Breast epithelium (tissue), 3 donors: ENCODE measurements at regions not wholly inside any gene's neighbourhood (a gene's known extent, or its start where the extent isn't known, plus 50 kb on each side); places are given as distances from the start of the nearest gene placed in this dataset.

Experiments used
- POLR2A ChIP-seq: fragments of 450-650 bp; IDR thresholded peaks from one replicate; pipeline ENCODE4 v1.6.1; 2016; ENCODE audit warnings: antibody characterized with exemption, mild to moderate bottlenecking, moderate library complexity
- POLR2AphosphoS5 ChIP-seq, 3 donors: sonication (generic); formaldehyde crosslinking; IDR thresholded peaks; one replicate each; pipeline ENCODE4 v1.6.1; 2017; ENCODE audit warnings: antibody characterized with exemption in 3 of 3
- TF ChIP-seq, protein P1 (sequence below), 3 donors: fragments of 450-650 bp; IDR thresholded peaks; one replicate each; pipeline ENCODE4 v1.5.1; 2016 to 2017; ENCODE audit warnings: antibody characterized with exemption in 3 of 3, mild to moderate bottlenecking in 3 of 3, moderate library complexity in 3 of 3

DNA sequence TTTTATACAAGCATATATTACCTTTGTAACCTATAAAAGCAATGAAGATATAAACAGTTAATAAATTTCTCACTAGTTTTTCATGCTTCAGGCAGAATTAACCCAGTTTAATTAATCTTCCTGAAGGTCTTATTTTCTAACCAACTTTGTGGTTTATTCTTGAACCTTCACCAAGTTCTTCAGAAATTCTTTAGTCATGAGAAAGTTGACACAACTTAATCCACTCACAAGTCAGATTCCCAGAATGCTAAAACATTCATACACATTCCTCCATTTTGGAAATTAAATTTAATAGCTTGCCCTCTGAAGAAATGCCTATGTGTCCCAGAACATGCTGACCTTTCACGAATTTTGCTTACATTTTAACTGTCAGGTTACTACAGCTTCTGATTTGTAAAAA lies 105.4 kb upstream of the PAM start:
- TF ChIP-seq, protein P1, sequence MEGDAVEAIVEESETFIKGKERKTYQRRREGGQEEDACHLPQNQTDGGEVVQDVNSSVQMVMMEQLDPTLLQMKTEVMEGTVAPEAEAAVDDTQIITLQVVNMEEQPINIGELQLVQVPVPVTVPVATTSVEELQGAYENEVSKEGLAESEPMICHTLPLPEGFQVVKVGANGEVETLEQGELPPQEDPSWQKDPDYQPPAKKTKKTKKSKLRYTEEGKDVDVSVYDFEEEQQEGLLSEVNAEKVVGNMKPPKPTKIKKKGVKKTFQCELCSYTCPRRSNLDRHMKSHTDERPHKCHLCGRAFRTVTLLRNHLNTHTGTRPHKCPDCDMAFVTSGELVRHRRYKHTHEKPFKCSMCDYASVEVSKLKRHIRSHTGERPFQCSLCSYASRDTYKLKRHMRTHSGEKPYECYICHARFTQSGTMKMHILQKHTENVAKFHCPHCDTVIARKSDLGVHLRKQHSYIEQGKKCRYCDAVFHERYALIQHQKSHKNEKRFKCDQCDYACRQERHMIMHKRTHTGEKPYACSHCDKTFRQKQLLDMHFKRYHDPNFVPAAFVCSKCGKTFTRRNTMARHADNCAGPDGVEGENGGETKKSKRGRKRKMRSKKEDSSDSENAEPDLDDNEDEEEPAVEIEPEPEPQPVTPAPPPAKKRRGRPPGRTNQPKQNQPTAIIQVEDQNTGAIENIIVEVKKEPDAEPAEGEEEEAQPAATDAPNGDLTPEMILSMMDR (IDR thresholded peaks at IDR 0.05): no peak
- TF ChIP-seq POLR2A: no peak
- no peak for TF ChIP-seq POLR2AphosphoS5 (IDR thresholded peaks at IDR 0.05)
